Astrocyte (in vitro differentiated cells and primary cell): ENCODE measurements at regions not wholly inside any gene's neighbourhood (a gene's known extent, or its start where the extent isn't known, plus 50 kb on each side); places are given as distances from the start of the nearest gene placed in this dataset.

Experiments
- DNase-seq: peaks from one replicate; pipeline ENCODE4 v3.0.0-alpha.2; 2010; ENCODE audit warnings: low read depth
- FAIRE-seq: peaks from 2 replicates; lab custom pipeline; 2011; peaks lifted over from hg19 to GRCh38; lab: Jason Lieb, UNC
- H2AFZ ChIP-seq: 2 replicates; pipeline ENCODE4 v1.6.0; 2012; ENCODE audit warnings: low read depth, low read length, inconsistent platforms
- H3K27ac ChIP-seq: 2 replicates; pipeline ENCODE4 v1.5.1; 2011; ENCODE audit warnings: low read depth, low read length, inconsistent platforms
- H3K27me3 ChIP-seq: 2 replicates; pipeline ENCODE4 v1.6.0; 2011; ENCODE audit warnings: low read length, inconsistent platforms; ENCODE audit not compliant: insufficient read depth
- H3K36me3 ChIP-seq: 2 replicates; pipeline ENCODE4 v1.5.1; 2011; ENCODE audit warnings: low read length, inconsistent platforms; ENCODE audit not compliant: insufficient read depth
- H3K4me1 ChIP-seq: 2 replicates; pipeline ENCODE4 v1.5.1; 2011; ENCODE audit warnings: low read length, inconsistent platforms; ENCODE audit not compliant: insufficient read depth
- H3K4me2 ChIP-seq: 2 replicates; pipeline ENCODE4 v1.6.0; 2012; ENCODE audit warnings: low read length, inconsistent platforms
- H3K4me3 ChIP-seq: 2 replicates; pipeline ENCODE4 v1.5.1; 2011; ENCODE audit warnings: low read depth, mild to moderate bottlenecking, low read length, inconsistent platforms; ENCODE audit not compliant: insufficient read depth
- H3K79me2 ChIP-seq: 2 replicates; pipeline ENCODE4 v1.6.0; 2012; ENCODE audit warnings: mild to moderate bottlenecking, low read length, inconsistent platforms; ENCODE audit not compliant: insufficient read depth
- H3K9ac ChIP-seq: 2 replicates; pipeline ENCODE4 v1.6.0; 2012; ENCODE audit warnings: mild to moderate bottlenecking, low read length, inconsistent platforms
- H3K9me3 ChIP-seq: 2 replicates; pipeline ENCODE4 v1.5.1; 2012; ENCODE audit warnings: low read depth, mild to moderate bottlenecking, low read length, inconsistent platforms; ENCODE audit not compliant: insufficient read depth
- H4K20me1 ChIP-seq: 2 replicates; pipeline ENCODE4 v1.6.0; 2012; ENCODE audit warnings: low read length, inconsistent platforms; ENCODE audit not compliant: insufficient read depth
- H3K27ac Mint-ChIP-seq: one replicate; pipeline ENCODE4 v1.8.0; 2021; ENCODE audit warnings: mild to moderate bottlenecking, mixed read lengths; ENCODE audit not compliant: unreplicated experiment
- H3K27me3 Mint-ChIP-seq: one replicate; pipeline ENCODE4 v1.8.0; 2021; ENCODE audit warnings: low read depth, mixed read lengths; ENCODE audit not compliant: unreplicated experiment
- H3K36me3 Mint-ChIP-seq: one replicate; pipeline ENCODE4 v1.8.0; 2021; ENCODE audit warnings: low read depth, mixed read lengths; ENCODE audit not compliant: unreplicated experiment
- H3K4me1 Mint-ChIP-seq: one replicate; pipeline ENCODE4 v1.8.0; 2021; ENCODE audit warnings: low read depth, mixed read lengths; ENCODE audit not compliant: unreplicated experiment
- H3K4me3 Mint-ChIP-seq: one replicate; pipeline ENCODE4 v1.8.0; 2021; ENCODE audit warnings: mild to moderate bottlenecking, moderate library complexity, mixed read lengths; ENCODE audit not compliant: unreplicated experiment
- H3K9me3 Mint-ChIP-seq: one replicate; pipeline ENCODE4 v1.8.0; 2021; ENCODE audit warnings: mild to moderate bottlenecking, mixed read lengths; ENCODE audit not compliant: unreplicated experiment
- CTCF ChIP-seq: IDR thresholded peaks from 2 replicates; pipeline ENCODE4 v1.5.1; 2011; ENCODE audit warnings: low read depth, mild to moderate bottlenecking, inconsistent platforms, low read length, moderate library complexity; ENCODE audit not compliant: insufficient read depth
- EZH2 ChIP-seq: IDR thresholded peaks from 2 replicates; pipeline ENCODE4 v1.6.1; 2012; ENCODE audit warnings: mild to moderate bottlenecking, low read length, inconsistent platforms; ENCODE audit not compliant: insufficient read depth

DNA sequence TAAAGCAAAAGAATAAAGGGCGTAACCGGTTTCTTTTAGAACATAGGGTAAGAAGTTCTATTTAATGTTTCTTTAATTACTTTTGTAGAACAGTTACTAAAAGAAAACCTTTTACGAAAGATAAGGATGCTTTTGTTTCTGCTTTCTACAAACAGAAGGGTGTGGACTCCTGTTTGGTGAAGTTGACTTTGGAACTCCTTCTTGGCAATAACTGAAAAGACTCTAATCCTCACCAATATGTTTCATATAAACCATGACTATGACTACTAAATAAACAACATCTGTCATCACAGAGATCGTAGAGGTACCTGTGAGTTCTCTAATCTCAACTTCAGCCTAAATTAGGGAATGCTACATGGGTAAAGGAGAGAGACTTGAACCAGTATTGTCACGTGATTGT is 210.8 kb upstream of the FLRT2 start:
- DNase-seq, result no peak
- no peak overlapping the region for H3K9ac ChIP-seq
- H3K4me1 Mint-ChIP-seq, result peaks cover 24% of the 10 kb centered on the region
- no peak overlapping the region for H3K4me3 Mint-ChIP-seq
- H3K27me3 Mint-ChIP-seq, result no peaks in the 10 kb centered on the region
- H3K4me1 ChIP-seq, result peaks cover 1% of the 10 kb centered on the region
- no peak overlapping the region for H2AFZ ChIP-seq
- no peak overlapping the region for H3K27ac Mint-ChIP-seq
- no peaks in the 10 kb centered on the region for H4K20me1 ChIP-seq
- H3K9me3 ChIP-seq, result no peaks in the 10 kb centered on the region
- TF ChIP-seq CTCF (no peak), EZH2 (no peak)
- FAIRE-seq, result no peak
- H3K27me3 ChIP-seq, result no peaks in the 10 kb centered on the region
- no peak overlapping the region for H3K27ac ChIP-seq
- H3K9me3 Mint-ChIP-seq, result no peaks in the 10 kb centered on the region
- H3K36me3 Mint-ChIP-seq, result no peaks in the 10 kb centered on the region
- H3K79me2 ChIP-seq, result no peaks in the 10 kb centered on the region
- no peak overlapping the region for H3K4me3 ChIP-seq
- H3K4me2 ChIP-seq, result no peak overlapping the region
- no peaks in the 10 kb centered on the region for H3K36me3 ChIP-seq

DNA sequence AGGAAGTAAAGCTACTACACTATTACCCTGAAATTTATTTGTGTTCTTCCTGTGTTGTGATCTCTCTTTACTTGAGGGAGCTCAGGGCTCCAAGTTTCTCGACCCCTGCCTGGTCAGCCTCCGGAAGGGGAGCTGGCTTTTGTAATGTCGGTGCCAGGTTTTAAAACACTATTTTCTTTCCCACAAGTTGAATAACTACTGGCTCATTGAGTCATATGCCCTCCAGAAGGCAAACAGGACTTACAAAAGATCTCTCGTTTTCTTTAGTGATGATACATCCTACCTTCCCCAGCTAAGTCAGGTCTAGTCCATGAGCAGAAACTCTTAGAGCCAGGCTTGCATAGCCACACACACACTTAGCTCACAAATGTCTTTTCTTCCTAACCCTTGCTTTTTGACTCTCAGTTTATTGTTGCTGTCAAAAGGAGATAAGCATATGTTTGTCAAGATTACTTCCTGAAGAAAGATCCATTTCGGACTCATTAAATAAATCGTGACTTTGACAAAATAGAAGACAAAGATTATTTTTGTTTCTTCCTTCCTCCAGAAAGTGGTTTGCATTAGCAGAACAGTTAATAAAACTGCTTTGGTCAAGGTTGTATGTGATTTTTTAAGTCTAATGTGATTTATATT is 209.8 kb upstream of the FLRT2 start:
- H3K9me3 ChIP-seq, result no peaks in the 10 kb centered on the region
- H3K9me3 Mint-ChIP-seq, result no peaks in the 10 kb centered on the region
- no peaks in the 10 kb centered on the region for H3K27me3 Mint-ChIP-seq
- no peaks in the 10 kb centered on the region for H3K27me3 ChIP-seq
- H3K4me3 Mint-ChIP-seq, result no peak overlapping the region
- no peaks in the 10 kb centered on the region for H3K36me3 Mint-ChIP-seq
- TF ChIP-seq EZH2 (no peak), CTCF (no peak)
- DNase-seq (peak; percentile 65), FAIRE-seq (peak; percentile 66)
- no peaks in the 10 kb centered on the region for H3K36me3 ChIP-seq
- H3K79me2 ChIP-seq, result no peaks in the 10 kb centered on the region
- no peak overlapping the region for H2AFZ ChIP-seq
- H3K27ac ChIP-seq, result no peak overlapping the region
- H3K4me1 ChIP-seq, result no peaks in the 10 kb centered on the region
- no peak overlapping the region for H3K4me3 ChIP-seq
- no peaks in the 10 kb centered on the region for H4K20me1 ChIP-seq
- H3K27ac Mint-ChIP-seq, result no peak overlapping the region
- H3K9ac ChIP-seq, result no peak overlapping the region
- H3K4me1 Mint-ChIP-seq, result peaks cover 24% of the 10 kb centered on the region
- H3K4me2 ChIP-seq, result peak overlapping the region; percentile 24

- no peak overlapping the region for H3K27ac ChIP-seq
- DNase-seq (no peak), FAIRE-seq (no peak)
- no peaks in the 10 kb centered on the region for H3K79me2 ChIP-seq
- no peaks in the 10 kb centered on the region for H3K4me1 ChIP-seq
- Mint-ChIP-seq H3K27ac (no peak overlapping the region), H3K27me3 (no peaks in the 10 kb centered on the region), H3K36me3 (no peaks in the 10 kb centered on the region), H3K9me3 (no peaks in the 10 kb centered on the region), H3K4me1 (no peaks in the 10 kb centered on the region), H3K4me3 (no peak overlapping the region)
- H4K20me1 ChIP-seq, result no peaks in the 10 kb centered on the region
- H3K9ac ChIP-seq, result no peak overlapping the region
- H3K9me3 ChIP-seq, result no peaks in the 10 kb centered on the region
- H3K27me3 ChIP-seq, result no peaks in the 10 kb centered on the region
- TF ChIP-seq EZH2, result no peak
- no peak for TF ChIP-seq CTCF
- H2AFZ ChIP-seq, result no peak overlapping the region
- H3K4me2 ChIP-seq, result no peak overlapping the region
- no peaks in the 10 kb centered on the region for H3K36me3 ChIP-seq
- H3K4me3 ChIP-seq, result no peak overlapping the region
Measured at GRCh38 chr14:85325134-85326017, 204.6 kb upstream of the FLRT2 start.
